K562 (cell line): ENCODE measurements at regions not wholly inside any gene's neighbourhood (a gene's known extent, or its start where the extent isn't known, plus 50 kb on each side); places are given as distances from the start of the nearest gene placed in this dataset.

Source experiments
- ATAC-seq: fragments of 200-7000 bp; cut with Tn5 transposase; 3 replicates; pipeline ENCODE4 v1.9.1; 2020; ENCODE audit warnings: moderate library complexity
- BruUV-seq: library from RNA; stranded (reverse); fragments of 400-500 nt; replicated peaks from 2 replicates; lab custom pipeline; 2021; lab: Mats Ljungman, UMichigan
- CTCF ChIA-PET: fragments of 300-600 bp; formaldehyde crosslinking; extraction: SDS; loops from one replicate; lab custom pipeline; 2021; ENCODE audit warnings: low intra/inter-chr PET ratio; lab: Yijun Ruan, JAX
- POLR2A ChIA-PET: fragments of 300-600, 350-650 bp; sonication (Branson Sonifier 250); formaldehyde crosslinking; extraction: SDS; loops from one replicate; lab custom pipeline; 2021; ENCODE audit warnings: antibody characterized with exemption, inconsistent platforms; lab: Yijun Ruan, JAX
- DNase-seq, 4 experiments: peaks; one replicate each; pipeline versions ENCODE4 v3.0.0 to v3.0.0-alpha.2; 2011 to 2018; ENCODE audit warnings: low spot score in 3 of 4, mixed read lengths in 3 of 4; ENCODE audit errors: extremely low read depth in 1 of 4
- FAIRE-seq: peaks from 2 replicates; lab custom pipeline; 2011; peaks lifted over from hg19 to GRCh38; lab: Jason Lieb, UNC
- H2AFZ ChIP-seq: 2 replicates; pipeline ENCODE4 v1.6.0; 2011; ENCODE audit warnings: low read depth, low read length, control low read depth, inconsistent platforms
- H3K27ac ChIP-seq: fragments of 200-600 bp; 3 replicates; pipeline ENCODE4 v1.8.0; 2011; ENCODE audit warnings: low read depth, mild to moderate bottlenecking, control low read depth, inconsistent platforms, low read length, moderate library complexity, mixed read lengths; ENCODE audit errors: extremely low read depth
- H3K27me3 ChIP-seq, 2 experiments: fragments of 300-600 bp in 1 of 2; 2 replicates in 1 of 2; 3 replicates in 1 of 2; pipeline versions ENCODE4 v1.6.0 to v1.8.0; 2011; ENCODE audit warnings: inconsistent platforms in 2 of 2, low read length in 2 of 2, mild to moderate bottlenecking in 1 of 2, mixed read lengths in 1 of 2, moderate library complexity in 1 of 2; ENCODE audit not compliant: control insufficient read depth in 2 of 2, insufficient read depth in 2 of 2
- H3K36me3 ChIP-seq: fragments of 300-600 bp; 3 replicates; pipeline ENCODE4 v1.8.0; 2011; ENCODE audit warnings: mild to moderate bottlenecking, low read length, inconsistent platforms; ENCODE audit not compliant: control insufficient read depth, insufficient read depth
- H3K4me1 ChIP-seq, 2 experiments: fragments of 200-600 bp in 1 of 2; replicated peaks in 1 of 2; 2 replicates in 1 of 2; 3 replicates in 1 of 2; pipeline versions ENCODE4 v1.5.1 to v1.8.0; 2011; ENCODE audit warnings: inconsistent platforms in 2 of 2, low read length in 2 of 2, mild to moderate bottlenecking in 1 of 2, mixed read lengths in 1 of 2, moderate library complexity in 1 of 2; ENCODE audit not compliant: control insufficient read depth in 2 of 2, insufficient read depth in 2 of 2
- H3K4me2 ChIP-seq: 2 replicates; pipeline ENCODE4 v1.6.1; 2011; ENCODE audit warnings: low read length, control low read depth, inconsistent platforms, mixed read lengths; ENCODE audit not compliant: insufficient read depth
- H3K4me3 ChIP-seq: fragments of 200-600 bp; sonication (generic), shearing (Covaris generic); 2 replicates; pipeline ENCODE4 v1.5.1; 2016; ENCODE audit warnings: control low read depth, inconsistent platforms
- H3K79me2 ChIP-seq: fragments of 200-600 bp; 3 replicates; pipeline ENCODE4 v1.8.0; 2011; ENCODE audit warnings: low read length, inconsistent platforms; ENCODE audit not compliant: control insufficient read depth, insufficient read depth
- H3K9ac ChIP-seq, 2 experiments: 2 replicates each; pipeline versions ENCODE4 v1.6.0 to v1.6.1; 2011; ENCODE audit warnings: low read depth in 2 of 2, low read length in 2 of 2, control low read depth in 1 of 2, inconsistent platforms in 1 of 2, mild to moderate bottlenecking in 1 of 2, mixed read lengths in 1 of 2; ENCODE audit not compliant: insufficient read depth in 1 of 2
- H3K9me1 ChIP-seq: one replicate; pipeline ENCODE4 v1.6.0; 2011; ENCODE audit warnings: inconsistent platforms, mild to moderate bottlenecking, low read length, moderate library complexity; ENCODE audit not compliant: control insufficient read depth, insufficient read depth
- H3K9me3 ChIP-seq: replicated peaks from 2 replicates; pipeline ENCODE4 v1.5.1; 2011; ENCODE audit warnings: low read depth, low read length, inconsistent platforms; ENCODE audit not compliant: control insufficient read depth, insufficient read depth
- H4K20me1 ChIP-seq: replicated peaks from 2 replicates; pipeline ENCODE4 v1.6.1; 2011; ENCODE audit warnings: low read length, inconsistent platforms, mixed read lengths; ENCODE audit not compliant: control insufficient read depth, insufficient read depth
- CBFA2T2 ChIP-seq: fragments of 450-650 bp; conservative IDR thresholded peaks from 2 replicates; pipeline ENCODE4 v1.6.1; 2017; ENCODE audit warnings: mild to moderate bottlenecking
- FOXJ3 ChIP-seq: sonication (generic); formaldehyde crosslinking; IDR thresholded peaks from 2 replicates; pipeline ENCODE4 v1.4.0; 2020; ENCODE audit warnings: mild to moderate bottlenecking, missing genetic modification reagents
- KDM2B ChIP-seq: fragments of 250-450 bp; sonication (Bioruptor Pico); IDR thresholded peaks from 2 replicates; pipeline ENCODE4 v1.8.0; 2021; ENCODE audit warnings: mild to moderate bottlenecking, moderate library complexity
- PHF20 ChIP-seq: fragments of 450-650 bp; IDR thresholded peaks from 2 replicates; pipeline ENCODE4 v1.6.1; 2018; ENCODE audit not compliant: partially characterized antibody
- POLR3G ChIP-seq: IDR thresholded peaks from 2 replicates; pipeline ENCODE4 v1.6.1; 2011; ENCODE audit not compliant: insufficient read length, insufficient replicate concordance; ENCODE audit errors: extremely low read depth
- PYGO2 ChIP-seq: fragments of 450-650 bp; IDR thresholded peaks from 2 replicates; pipeline ENCODE4 v1.6.1; 2016; ENCODE audit warnings: mild to moderate bottlenecking, missing genetic modification characterization, moderate library complexity, missing compliant biosample characterization
- RBFOX2 ChIP-seq: fragments of 200-400 bp; formaldehyde crosslinking; IDR thresholded peaks from 2 replicates; pipeline ENCODE4 v1.6.1; 2017; ENCODE audit warnings: low read depth, mild to moderate bottlenecking, low read length, moderate library complexity
- RFX1 ChIP-seq: fragments of 450-650 bp; IDR thresholded peaks from 2 replicates; pipeline ENCODE4 v1.6.1; 2016; ENCODE audit warnings: mild to moderate bottlenecking, moderate library complexity
- SRSF7 ChIP-seq: fragments of 200-400 bp; formaldehyde crosslinking; optimal IDR thresholded peaks from 2 replicates; pipeline ENCODE3; 2017; ENCODE audit warnings: mild to moderate bottlenecking, low read depth, low read length
- TCF7 ChIP-seq: sonication (generic); IDR thresholded peaks from 2 replicates; pipeline ENCODE4 v1.6.1; 2016; ENCODE audit warnings: antibody characterized with exemption, borderline replicate concordance
- ZFP36 ChIP-seq: fragments of 150-350 bp; IDR thresholded peaks from 2 replicates; pipeline ENCODE4 v1.6.1; 2018; ENCODE audit warnings: low read length, low read depth; ENCODE audit not compliant: partially characterized antibody
- ZKSCAN3 ChIP-seq: fragments of 250-450 bp; sonication (Bioruptor Pico); IDR thresholded peaks from 2 replicates; pipeline ENCODE4 v1.4.0; 2020
- ZNF175 ChIP-seq: fragments of 200-800 bp; sonication (Bioruptor generic); IDR thresholded peaks from 2 replicates; pipeline ENCODE4 v1.6.1; 2016; ENCODE audit warnings: low read depth, mild to moderate bottlenecking, missing genetic modification characterization, missing compliant biosample characterization
- WGBS: fragments of 100-300 bp; shearing (Covaris generic); methylation state at CpG from one replicate; pipeline ENCODE4 v1.1.6; 2016; ENCODE audit warnings: low coverage, mixed read lengths; ENCODE audit not compliant: insufficient coverage; ENCODE audit errors: missing lambda C conversion rate; 5-methylcytosine and 5-hydroxymethylcytosine counted together
- in situ Hi-C: fragments of 300-500 bp; cut with MboI; formaldehyde crosslinking; loops from 4 replicates; pipeline ENCODE4 v1.15.0; 2018; ENCODE audit warnings: inconsistent platforms, mixed read lengths
- intact Hi-C: fragments of 100-400 bp; cut with micrococcal nuclease; formaldehyde crosslinking; loops from 2 replicates; pipeline ENCODE4 v1.14.2; 2022
- TF ChIP-seq, protein P1 (sequence below): sonication (generic); formaldehyde crosslinking; IDR thresholded peaks from 2 replicates; pipeline ENCODE4 v1.4.0; 2020; ENCODE audit warnings: mild to moderate bottlenecking, missing genetic modification reagents
- TF ChIP-seq, protein P2 (sequence below): sonication (generic); formaldehyde crosslinking; IDR thresholded peaks from 2 replicates; pipeline ENCODE4 v1.8.1; 2022; ENCODE audit warnings: missing genetic modification reagents
- TF ChIP-seq, protein P3 (sequence below): IDR thresholded peaks from 2 replicates; pipeline ENCODE4 v1.6.1; 2011; ENCODE audit not compliant: insufficient read length; ENCODE audit errors: extremely low read depth
- TF ChIP-seq, protein P4 (sequence below): IDR thresholded peaks from 2 replicates; pipeline ENCODE4 v1.6.1; 2011; ENCODE audit warnings: borderline replicate concordance, low read depth, mild to moderate bottlenecking, moderate library complexity, low read length; ENCODE audit not compliant: insufficient read depth, poor library complexity, severe bottlenecking

DNA sequence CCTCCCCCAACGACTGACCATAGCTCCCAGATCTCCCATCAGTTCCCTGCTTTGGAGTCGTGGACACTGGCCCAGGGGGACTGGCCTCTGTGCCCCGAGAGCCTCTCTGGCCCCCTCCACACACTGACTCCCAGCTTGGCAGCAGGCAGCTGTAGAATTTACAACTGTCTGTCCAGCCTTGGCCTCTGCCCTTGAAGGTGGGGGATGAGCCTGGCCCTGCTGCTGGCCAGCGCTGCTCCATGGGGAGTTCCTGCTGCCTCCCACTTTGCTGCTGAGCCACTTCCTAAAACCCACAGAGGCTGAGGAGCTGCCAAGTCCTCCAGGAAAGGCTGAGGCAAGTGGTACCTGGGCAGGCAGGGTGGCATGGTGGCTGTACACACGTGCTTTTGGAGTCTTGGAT is 147.1 kb downstream of the WDR11 start:
- ChIA-PET POLR2A (no interaction called here), CTCF (no interaction called here)
- in situ Hi-C loops (no loop called here), intact Hi-C loops (no loop called here)
- no peaks in the 10 kb centered on the region for H4K20me1 ChIP-seq
- no TSS peak for BruUV-seq
- FAIRE-seq (no peak), DNase-seq (no peak), ATAC-seq (no peak)
- no peaks in the 10 kb centered on the region for H3K79me2 ChIP-seq
- no peak overlapping the region for H3K4me2 ChIP-seq
- no peak overlapping the region for H3K4me3 ChIP-seq
- H3K9ac ChIP-seq = no peak overlapping the region
- no peak overlapping the region for H2AFZ ChIP-seq
- 0% methylated on average over 3 of the region's 5 CpGs for WGBS
- no peaks in the 10 kb centered on the region for H3K9me3 ChIP-seq
- H3K27me3 ChIP-seq = no peaks in the 10 kb centered on the region
- H3K4me1 ChIP-seq = no peaks in the 10 kb centered on the region
- H3K27ac ChIP-seq = no peak overlapping the region
- no peaks in the 10 kb centered on the region for H3K36me3 ChIP-seq
- H3K9me1 ChIP-seq = no peaks in the 10 kb centered on the region
- TF ChIP-seq, protein P1, sequence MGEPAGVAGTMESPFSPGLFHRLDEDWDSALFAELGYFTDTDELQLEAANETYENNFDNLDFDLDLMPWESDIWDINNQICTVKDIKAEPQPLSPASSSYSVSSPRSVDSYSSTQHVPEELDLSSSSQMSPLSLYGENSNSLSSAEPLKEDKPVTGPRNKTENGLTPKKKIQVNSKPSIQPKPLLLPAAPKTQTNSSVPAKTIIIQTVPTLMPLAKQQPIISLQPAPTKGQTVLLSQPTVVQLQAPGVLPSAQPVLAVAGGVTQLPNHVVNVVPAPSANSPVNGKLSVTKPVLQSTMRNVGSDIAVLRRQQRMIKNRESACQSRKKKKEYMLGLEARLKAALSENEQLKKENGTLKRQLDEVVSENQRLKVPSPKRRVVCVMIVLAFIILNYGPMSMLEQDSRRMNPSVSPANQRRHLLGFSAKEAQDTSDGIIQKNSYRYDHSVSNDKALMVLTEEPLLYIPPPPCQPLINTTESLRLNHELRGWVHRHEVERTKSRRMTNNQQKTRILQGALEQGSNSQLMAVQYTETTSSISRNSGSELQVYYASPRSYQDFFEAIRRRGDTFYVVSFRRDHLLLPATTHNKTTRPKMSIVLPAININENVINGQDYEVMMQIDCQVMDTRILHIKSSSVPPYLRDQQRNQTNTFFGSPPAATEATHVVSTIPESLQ (CRISPR knock-in tag) = no peak
- no peak for TF ChIP-seq PHF20
- no peak for TF ChIP-seq ZNF175
- no peak for TF ChIP-seq SRSF7
- no peak for TF ChIP-seq ZFP36
- no peak for TF ChIP-seq POLR3G
- TF ChIP-seq, protein P2, sequence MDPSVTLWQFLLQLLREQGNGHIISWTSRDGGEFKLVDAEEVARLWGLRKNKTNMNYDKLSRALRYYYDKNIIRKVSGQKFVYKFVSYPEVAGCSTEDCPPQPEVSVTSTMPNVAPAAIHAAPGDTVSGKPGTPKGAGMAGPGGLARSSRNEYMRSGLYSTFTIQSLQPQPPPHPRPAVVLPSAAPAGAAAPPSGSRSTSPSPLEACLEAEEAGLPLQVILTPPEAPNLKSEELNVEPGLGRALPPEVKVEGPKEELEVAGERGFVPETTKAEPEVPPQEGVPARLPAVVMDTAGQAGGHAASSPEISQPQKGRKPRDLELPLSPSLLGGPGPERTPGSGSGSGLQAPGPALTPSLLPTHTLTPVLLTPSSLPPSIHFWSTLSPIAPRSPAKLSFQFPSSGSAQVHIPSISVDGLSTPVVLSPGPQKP (CRISPR knock-in tag) = no peak
- no peak for TF ChIP-seq PYGO2 (tag)
- no peak for TF ChIP-seq KDM2B
- TF ChIP-seq TCF7 = no peak
- no peak for TF ChIP-seq FOXJ3 (CRISPR knock-in tag)
- TF ChIP-seq RBFOX2 = no peak
- no peak for TF ChIP-seq ZKSCAN3
- TF ChIP-seq, protein P3, sequence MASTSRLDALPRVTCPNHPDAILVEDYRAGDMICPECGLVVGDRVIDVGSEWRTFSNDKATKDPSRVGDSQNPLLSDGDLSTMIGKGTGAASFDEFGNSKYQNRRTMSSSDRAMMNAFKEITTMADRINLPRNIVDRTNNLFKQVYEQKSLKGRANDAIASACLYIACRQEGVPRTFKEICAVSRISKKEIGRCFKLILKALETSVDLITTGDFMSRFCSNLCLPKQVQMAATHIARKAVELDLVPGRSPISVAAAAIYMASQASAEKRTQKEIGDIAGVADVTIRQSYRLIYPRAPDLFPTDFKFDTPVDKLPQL = no peak
- TF ChIP-seq, protein P4, sequence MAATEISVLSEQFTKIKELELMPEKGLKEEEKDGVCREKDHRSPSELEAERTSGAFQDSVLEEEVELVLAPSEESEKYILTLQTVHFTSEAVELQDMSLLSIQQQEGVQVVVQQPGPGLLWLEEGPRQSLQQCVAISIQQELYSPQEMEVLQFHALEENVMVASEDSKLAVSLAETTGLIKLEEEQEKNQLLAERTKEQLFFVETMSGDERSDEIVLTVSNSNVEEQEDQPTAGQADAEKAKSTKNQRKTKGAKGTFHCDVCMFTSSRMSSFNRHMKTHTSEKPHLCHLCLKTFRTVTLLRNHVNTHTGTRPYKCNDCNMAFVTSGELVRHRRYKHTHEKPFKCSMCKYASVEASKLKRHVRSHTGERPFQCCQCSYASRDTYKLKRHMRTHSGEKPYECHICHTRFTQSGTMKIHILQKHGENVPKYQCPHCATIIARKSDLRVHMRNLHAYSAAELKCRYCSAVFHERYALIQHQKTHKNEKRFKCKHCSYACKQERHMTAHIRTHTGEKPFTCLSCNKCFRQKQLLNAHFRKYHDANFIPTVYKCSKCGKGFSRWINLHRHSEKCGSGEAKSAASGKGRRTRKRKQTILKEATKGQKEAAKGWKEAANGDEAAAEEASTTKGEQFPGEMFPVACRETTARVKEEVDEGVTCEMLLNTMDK = no peak
- TF ChIP-seq RFX1 = no peak
- TF ChIP-seq CBFA2T2 = no peak
